K562 (cell line): ENCODE measurements at regions not wholly inside any gene's neighbourhood (a gene's known extent, or its start where the extent isn't known, plus 50 kb on each side); places are given as distances from the start of the nearest gene placed in this dataset.

ENCODE experiments used
- ADNP ChIP-seq: fragments of 200-800 bp; sonication (Bioruptor generic); IDR thresholded peaks from 2 replicates; pipeline ENCODE4 v1.6.1; 2016; ENCODE audit warnings: missing genetic modification characterization, missing compliant biosample characterization
- CBX2 ChIP-seq: fragments of 200-600 bp; sonication (generic); IDR thresholded peaks from one replicate; pipeline ENCODE4 v1.6.1; 2012; ENCODE audit warnings: mild to moderate bottlenecking, low read length, inconsistent platforms; ENCODE audit not compliant: insufficient read depth, poor library complexity, severe bottlenecking
- DPF2 ChIP-seq: fragments of 450-650 bp; IDR thresholded peaks from 2 replicates; pipeline ENCODE4 v1.6.1; 2016
- MEIS2 ChIP-seq: fragments of 450-650 bp; IDR thresholded peaks from 2 replicates; pipeline ENCODE4 v1.6.1; 2014; ENCODE audit warnings: mild to moderate bottlenecking; ENCODE audit not compliant: partially characterized antibody
- SMAD1 ChIP-seq: fragments of 150-350 bp; IDR thresholded peaks from 2 replicates; pipeline ENCODE4 v1.6.1; 2014; ENCODE audit warnings: low read length, low read depth; ENCODE audit not compliant: partially characterized antibody
- ZNF57 ChIP-seq: fragments of 450-650 bp; formaldehyde crosslinking; IDR thresholded peaks from 2 replicates; pipeline ENCODE4 v1.4.0; 2020; ENCODE audit warnings: mild to moderate bottlenecking, moderate library complexity
- ZNF830 ChIP-seq: fragments of 250-450 bp; sonication (Bioruptor Pico); IDR thresholded peaks from 2 replicates; pipeline ENCODE4 v1.5.0; 2021; ENCODE audit warnings: mild to moderate bottlenecking
- TF ChIP-seq, protein P1 (sequence below): fragments of 450-650 bp; IDR thresholded peaks from 2 replicates; pipeline ENCODE4 v1.6.1; 2016
- TF ChIP-seq, protein P2 (sequence below): sonication (generic); formaldehyde crosslinking; IDR thresholded peaks from 2 replicates; pipeline ENCODE4 v1.8.0; 2022; ENCODE audit warnings: mild to moderate bottlenecking, low read depth, missing genetic modification reagents
- TF ChIP-seq, protein P3 (sequence below): fragments of 200-800 bp; sonication (Bioruptor generic); IDR thresholded peaks from 2 replicates; pipeline ENCODE4 v1.6.1; 2017; ENCODE audit warnings: missing genetic modification characterization, missing compliant biosample characterization

GRCh38 chr6:14690120-14691056 lies 555.5 kb upstream of the JARID2 start (continued):
- TF ChIP-seq MEIS2 (peak; percentile 73), ADNP (tag) (0 out of 2 replicates have a peak, but pooled peaks have one; percentile 10), CBX2 (no peak), SMAD1 (no peak), ZNF830 (CRISPR knock-in tag) (no peak), ZNF57 (no peak), DPF2 (0 out of 2 replicates have a peak, but pooled peaks have one; percentile 32)
- TF ChIP-seq, protein P1, sequence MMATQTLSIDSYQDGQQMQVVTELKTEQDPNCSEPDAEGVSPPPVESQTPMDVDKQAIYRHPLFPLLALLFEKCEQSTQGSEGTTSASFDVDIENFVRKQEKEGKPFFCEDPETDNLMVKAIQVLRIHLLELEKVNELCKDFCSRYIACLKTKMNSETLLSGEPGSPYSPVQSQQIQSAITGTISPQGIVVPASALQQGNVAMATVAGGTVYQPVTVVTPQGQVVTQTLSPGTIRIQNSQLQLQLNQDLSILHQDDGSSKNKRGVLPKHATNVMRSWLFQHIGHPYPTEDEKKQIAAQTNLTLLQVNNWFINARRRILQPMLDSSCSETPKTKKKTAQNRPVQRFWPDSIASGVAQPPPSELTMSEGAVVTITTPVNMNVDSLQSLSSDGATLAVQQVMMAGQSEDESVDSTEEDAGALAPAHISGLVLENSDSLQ, result peak; percentile 45; the same call in 1 of the 2 replicates
- TF ChIP-seq, protein P2, sequence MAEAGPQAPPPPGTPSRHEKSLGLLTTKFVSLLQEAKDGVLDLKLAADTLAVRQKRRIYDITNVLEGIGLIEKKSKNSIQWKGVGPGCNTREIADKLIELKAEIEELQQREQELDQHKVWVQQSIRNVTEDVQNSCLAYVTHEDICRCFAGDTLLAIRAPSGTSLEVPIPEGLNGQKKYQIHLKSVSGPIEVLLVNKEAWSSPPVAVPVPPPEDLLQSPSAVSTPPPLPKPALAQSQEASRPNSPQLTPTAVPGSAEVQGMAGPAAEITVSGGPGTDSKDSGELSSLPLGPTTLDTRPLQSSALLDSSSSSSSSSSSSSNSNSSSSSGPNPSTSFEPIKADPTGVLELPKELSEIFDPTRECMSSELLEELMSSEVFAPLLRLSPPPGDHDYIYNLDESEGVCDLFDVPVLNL (CRISPR knock-in tag), result no peak
- TF ChIP-seq, protein P3, sequence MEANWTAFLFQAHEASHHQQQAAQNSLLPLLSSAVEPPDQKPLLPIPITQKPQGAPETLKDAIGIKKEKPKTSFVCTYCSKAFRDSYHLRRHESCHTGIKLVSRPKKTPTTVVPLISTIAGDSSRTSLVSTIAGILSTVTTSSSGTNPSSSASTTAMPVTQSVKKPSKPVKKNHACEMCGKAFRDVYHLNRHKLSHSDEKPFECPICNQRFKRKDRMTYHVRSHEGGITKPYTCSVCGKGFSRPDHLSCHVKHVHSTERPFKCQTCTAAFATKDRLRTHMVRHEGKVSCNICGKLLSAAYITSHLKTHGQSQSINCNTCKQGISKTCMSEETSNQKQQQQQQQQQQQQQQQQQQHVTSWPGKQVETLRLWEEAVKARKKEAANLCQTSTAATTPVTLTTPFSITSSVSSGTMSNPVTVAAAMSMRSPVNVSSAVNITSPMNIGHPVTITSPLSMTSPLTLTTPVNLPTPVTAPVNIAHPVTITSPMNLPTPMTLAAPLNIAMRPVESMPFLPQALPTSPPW (CRISPR knock-in tag), result peak; percentile 59; the same call in 1 of the 2 replicates
- TF ChIP-seq, all 486 proteins: peak for 29
